ENCODE measurements at regions not wholly inside any gene's neighbourhood (a gene's known extent, or its start where the extent isn't known, plus 50 kb on each side); places are given as distances from the start of the nearest gene placed in this dataset.

DNA sequence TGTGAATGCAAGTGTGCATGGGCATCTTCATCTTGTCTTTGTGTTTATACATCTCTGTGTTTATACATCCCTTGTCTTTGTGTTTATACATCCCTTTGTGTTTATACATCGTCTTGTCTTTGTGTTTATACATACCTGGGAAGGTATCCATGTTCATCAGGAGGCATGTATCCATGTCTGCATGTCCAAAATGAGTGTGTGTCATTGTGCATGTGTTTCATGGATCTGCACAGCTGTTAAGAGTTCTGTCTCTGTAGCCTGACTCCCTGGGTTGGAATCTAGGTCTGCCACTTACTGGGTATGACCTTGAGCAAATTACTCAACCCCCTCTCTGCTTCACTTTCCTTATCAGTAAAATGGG, 50.1 kb upstream of the SIRPA start:
- no peak for DNase-seq (ENCODE audit: low spot score)

DNA sequence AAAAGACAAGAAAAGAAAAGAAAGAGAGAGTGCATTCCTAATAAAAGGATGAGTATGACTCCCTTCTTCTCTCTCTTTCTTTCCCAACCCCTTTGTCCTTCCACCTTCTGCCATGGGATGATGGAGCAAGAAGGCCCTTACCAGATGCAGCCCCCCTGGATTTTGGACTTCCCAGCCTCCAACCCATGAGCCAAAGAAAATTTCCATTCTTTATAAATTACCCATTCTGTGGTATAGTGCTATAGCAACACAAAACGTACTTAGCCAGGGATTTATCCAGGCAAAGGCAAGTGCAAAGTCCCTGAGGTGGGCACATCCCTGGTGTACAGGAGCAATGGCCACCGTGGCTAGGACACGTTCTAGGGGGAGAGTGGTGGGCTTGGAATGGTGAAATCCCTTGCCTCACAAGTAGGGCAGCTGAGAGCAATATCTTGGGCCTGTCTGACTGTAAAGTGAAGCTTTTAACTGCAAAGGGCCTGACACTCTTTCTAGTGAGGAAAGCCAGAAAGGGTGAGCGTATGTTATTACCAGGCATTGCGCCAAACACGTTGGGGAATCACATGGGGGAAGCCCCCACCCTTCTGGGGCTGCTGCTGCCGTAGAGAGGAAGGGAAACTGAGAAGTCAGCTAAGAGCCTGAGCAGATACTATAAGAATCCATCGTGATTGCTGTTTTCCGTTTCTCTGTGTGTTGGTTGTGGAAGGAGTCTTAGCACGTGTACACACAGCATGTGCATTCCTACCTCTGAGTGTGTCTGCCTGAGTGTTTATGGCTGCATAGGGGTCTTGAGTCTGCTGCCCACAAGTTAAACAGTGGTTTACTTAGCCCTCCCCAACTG, 50.7 kb upstream of the SIRPA start:
- no peak for DNase-seq (ENCODE audit: low spot score)

- DNase-seq (ENCODE audit: low spot score), result no peak
Measured at GRCh38 chr20:1842281-1842680, 52.9 kb upstream of the SIRPA start.

- DNase-seq (ENCODE audit: low spot score), result no peak
Measured at GRCh38 chr20:1841554-1842140, 53.6 kb upstream of the SIRPA start.

GRCh38 chr20:1840817-1841553, 54.2 kb upstream of the SIRPA start:
- DNase-seq (ENCODE audit: low spot score), result no peak

DNA sequence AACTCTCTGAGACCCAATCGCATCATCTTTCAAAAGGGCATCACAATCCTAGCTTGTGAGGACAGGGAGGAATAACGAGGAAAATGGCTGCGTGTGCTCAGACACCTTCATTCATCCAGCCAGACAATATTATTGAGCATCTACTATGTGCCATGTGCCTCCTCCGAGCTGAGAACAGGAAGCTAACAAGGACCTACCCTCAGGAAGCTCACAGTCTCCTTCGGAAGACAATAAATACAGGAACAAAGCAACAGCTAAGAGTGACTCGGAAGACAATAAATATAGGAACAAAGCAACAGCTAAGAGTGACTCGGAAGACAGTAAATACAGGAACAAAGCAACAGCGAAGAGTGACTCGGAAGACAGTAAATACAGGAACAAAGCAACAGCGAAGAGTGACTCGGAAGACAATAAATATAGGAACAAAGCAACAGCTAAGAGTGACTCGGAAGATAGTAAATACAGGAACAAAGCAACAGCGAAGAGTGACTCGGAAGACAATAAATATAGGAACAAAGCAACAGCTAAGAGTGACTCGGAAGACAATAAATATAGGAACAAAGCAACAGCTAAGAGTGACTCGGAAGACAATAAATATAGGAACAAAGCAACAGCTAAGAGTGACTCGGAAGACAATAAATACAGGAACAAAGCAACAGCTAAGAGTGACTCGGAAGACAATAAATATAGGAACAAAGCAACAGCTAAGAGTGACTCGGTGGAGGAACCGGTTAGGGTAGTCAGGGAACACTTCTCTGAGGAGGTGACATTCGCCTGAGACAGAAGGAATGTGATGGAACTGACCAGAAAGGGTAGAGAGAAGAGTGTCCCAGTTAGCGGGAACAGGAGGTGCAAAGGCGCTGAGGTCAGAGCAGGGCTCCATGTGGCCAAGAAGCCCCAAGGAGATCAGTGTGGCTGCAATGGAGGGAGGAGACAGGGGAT, 55.6 kb upstream of the SIRPA start:
- peak; percentile 43 for DNase-seq (ENCODE audit: low spot score)

DNA sequence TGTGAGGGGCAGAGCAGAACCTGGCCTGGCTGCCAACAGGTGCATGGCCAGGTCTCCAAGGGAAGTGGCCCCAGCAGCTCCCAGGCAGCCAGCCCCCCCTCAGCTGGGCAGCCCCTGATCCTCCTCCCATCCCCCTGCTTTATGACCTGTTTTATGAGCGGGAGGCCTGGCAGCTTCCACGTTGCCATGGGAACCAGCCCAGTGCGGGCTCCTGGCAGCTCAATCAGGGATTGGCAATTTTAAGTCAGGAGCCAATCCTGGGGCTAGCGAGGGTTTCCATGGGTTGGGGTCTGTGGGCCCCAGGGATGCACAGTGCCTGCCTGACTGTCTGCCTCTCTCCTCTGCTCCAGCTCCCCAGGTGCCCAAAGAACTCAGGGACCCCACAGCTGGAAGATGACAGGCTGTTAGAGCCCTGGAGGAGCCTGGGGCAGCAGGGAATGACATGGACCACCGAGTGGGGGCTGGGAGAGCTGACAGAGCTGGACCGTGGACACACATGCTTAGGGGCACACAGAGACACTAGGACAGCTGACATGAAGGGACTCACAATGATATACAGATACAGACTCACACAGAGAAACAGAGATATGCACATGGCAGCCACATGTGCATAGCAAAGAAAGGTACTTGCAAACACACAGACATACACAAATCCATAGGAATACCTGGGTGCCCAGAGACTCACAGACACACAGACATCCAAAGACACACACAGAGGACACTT, 56.5 kb upstream of the SIRPA start:
- no peak for DNase-seq (ENCODE audit: low spot score)

- no peak for DNase-seq (ENCODE audit: low spot score)
Measured at GRCh38 chr20:1835186-1836035, 59.8 kb upstream of the SIRPA start.

DNA sequence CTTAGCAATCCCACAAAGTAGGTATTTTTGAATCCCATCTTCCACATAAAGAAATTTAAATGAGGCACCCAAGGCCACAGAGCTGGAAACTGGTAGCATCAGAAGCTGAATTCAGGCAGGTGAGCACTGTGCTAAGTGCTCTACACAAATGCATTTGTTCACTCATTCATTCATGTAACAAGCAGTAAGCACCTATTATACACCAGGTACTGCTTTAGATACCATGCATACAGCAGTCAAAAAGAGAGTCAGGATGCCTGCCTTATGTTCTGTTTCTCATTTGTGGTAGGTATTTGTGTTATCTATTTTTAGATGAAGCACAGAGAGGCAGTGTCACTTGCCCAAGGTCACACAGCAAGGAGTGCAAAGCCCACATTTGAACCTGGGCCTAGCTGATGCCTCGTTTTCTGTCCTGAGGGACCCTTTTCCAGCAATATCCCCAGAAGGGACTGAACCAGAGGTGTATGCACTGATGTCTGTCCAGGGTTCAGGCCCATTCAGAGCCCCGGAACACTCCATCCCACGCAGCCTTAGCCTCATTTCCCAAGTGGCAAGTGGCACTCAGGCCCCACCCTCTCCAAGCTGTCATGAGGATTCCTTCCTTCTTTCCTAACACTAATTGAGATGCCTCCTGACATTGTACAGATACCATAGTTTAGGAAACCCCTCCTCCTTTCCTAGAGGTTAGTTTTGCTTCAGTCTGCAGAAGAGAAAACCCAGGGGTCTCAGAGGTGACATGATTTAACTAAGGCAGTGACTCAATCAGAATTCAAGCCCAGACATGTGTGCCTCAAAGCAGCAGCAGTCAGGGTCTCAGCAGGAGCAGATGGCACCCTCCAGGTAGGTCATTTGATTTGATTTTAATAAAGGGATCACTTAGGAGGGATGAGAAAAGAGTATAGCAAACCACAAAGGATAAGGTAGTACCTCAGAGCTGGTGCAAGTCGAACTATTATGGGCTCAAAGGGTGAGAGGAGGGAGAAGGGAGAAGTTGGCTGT, 61.2 kb upstream of the SIRPA start:
- DNase-seq (ENCODE audit: low spot score), result no peak

DNA sequence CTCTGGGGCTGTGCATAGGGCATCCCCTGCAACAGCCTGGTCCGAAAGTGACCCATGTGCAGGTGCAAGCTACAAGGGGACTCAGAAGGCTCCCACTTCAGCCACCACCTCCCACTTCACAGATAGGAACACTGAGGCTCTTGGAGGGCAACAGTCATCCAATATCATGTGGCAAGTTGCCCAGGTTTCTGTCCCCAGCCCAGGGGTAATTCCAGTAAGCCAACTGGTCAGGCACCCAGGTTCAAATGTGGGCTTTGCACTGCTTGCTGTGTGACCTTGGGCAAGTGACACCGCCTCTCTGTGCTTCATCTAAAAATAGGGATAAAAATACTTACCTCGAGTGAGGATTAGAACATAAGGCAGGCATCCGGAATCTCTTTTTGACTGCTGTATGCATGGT, 62.0 kb upstream of the SIRPA start:
- no peak for DNase-seq (ENCODE audit: low spot score)

DNA sequence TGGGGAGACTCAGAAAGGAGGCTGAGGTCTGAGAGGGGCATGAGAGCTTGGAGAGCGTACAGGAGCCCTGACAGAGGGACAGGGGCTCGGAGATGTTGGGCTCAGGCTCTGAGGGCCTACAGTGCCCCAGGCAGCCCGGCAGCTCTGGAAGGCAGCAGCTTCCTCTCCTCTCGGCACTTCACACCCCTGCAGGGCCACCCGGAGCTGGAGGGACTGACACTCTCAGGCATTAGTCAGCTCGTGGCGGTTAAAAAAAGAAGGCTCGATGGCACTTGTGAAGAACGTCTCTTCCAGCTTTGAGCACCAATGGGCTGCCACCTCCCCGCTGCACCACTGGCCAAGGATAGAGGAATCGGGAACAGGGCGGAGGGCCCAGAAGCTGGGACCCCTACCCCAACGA, 62.6 kb upstream of the SIRPA start:
- no peak for DNase-seq (ENCODE audit: low spot score)

DNA sequence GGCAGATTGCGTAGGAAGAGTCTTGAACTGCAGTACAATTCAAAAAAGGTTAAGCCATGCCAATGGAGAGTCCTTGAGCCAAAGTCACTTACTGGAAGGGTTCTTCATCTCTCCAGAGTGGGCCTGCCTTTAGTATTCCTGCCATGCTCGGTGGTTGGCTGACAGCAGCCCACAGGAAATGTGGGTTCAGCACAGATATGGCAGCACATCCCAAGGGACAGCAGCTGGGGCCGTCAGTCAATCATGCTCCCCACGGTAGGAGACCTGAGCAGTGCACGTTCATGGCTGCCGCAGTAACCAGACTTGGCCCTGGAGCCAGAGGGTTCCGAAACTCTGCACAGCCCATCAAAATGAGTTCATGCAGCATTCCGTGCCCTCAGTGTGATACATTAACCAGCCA, 63.6 kb upstream of the SIRPA start:
- DNase-seq (ENCODE audit: low spot score), result no peak

DNA sequence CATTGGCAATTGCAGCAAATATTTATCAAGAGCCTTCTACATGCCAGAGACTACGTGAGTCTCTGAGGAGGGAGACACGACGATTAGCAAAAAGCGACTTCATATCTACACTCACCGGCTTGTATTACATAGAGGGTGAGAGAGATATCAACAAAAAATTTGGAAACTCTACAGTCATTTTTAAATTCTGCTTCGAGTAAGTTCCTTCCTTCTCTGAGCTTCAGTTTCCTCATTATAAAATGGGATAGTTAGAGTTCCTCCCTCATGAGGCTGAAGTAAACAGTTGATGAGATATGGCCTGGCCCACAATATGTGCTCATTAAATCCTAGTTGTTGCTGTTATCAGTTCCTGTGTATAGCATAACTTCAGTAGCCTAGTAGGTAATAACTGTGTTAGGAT, 64.1 kb upstream of the SIRPA start:
- no peak for DNase-seq (ENCODE audit: low spot score)

DNA sequence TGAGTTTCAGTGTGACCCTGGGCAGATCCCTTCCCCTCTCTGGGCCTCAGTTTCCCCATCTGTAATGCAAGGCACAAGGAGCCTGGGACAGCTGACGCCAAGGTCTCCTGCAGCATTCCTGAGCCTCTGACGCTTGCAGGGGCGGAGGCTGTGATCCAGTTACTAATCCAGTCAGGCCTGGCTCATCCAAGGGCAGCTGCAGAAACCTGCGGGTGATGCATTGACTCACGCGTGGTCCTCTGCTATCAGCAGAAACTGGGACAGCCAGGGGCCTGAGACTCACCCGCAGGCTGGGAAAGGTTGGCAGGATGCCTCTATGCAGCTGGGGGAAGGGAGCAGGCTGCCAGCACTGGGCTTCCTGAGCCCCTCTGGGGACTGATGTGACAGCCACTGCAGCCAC, 65.0 kb upstream of the SIRPA start:
- peak; percentile 87 for DNase-seq (ENCODE audit: low spot score)

- no peak for DNase-seq (ENCODE audit: low spot score)
Measured at GRCh38 chr20:1829531-1829930, 65.7 kb upstream of the SIRPA start.

DNA sequence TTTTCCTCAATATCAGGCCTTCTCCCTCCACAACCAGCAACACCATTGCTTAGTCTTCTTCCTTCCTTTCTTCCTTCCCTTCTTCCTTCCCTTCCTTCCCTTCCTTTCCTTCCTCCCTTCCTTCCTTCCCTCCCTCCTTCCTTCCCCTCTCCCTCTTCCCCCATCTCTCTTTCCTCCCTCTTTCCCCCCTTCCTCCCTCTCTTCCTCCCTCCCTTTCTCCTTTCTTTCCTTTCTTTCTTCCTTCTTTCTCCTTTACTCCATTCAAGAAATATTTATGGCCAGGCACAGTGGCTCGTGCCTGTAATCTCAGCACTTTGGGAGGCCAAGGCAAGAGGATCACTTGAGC, 66.4 kb upstream of the SIRPA start:
- DNase-seq (ENCODE audit: low spot score), result no peak

DNA sequence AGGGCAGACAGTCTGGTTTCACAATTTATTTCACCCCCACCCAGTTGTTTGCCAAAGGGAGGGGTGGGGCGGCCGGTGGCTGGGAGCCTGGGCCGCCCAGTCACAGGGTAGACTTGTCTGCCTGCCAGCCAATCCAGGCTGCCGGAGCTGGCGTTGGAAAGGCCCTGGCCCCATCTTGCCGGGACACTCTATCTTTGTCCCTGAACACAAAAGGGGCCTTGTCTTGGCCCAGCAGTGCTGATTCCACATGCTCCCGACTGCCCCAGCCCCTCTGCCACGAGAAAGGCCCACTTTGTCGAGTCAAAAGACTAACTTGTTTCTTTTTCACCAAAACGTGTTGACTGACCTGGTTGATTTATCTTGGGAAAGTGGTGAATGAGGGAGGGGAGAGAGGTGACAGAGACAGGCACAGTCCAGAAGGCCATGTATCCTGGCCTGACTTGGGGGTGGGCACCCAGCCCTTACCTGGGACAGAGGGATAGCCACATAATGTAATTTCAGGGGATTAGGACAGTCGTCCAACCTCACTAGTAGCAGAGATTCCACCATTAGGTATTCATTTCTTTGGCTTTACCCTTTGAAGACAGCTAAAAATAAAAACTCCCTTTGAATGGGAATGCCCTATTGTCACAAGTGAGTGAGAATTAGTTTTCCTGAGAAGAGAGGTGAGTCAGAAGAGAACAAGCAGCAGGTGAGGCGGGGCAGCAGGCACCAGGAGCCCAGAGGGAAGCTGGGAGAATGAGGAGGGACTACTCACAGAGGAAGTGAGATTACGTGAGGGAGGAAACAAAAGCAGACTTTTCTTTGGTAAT, 67.0 kb upstream of the SIRPA start:
- no peak for DNase-seq (ENCODE audit: low spot score)

GRCh38 chr20:1827510-1827973, 67.7 kb upstream of the SIRPA start:
- DNase-seq (ENCODE audit: low spot score), result no peak
